Body of pancreas (tissue), 4 donors: ENCODE measurements at regions not wholly inside any gene's neighbourhood (a gene's known extent, or its start where the extent isn't known, plus 50 kb on each side); places are given as distances from the start of the nearest gene placed in this dataset.

Experiments
- POLR2A ChIP-seq, 3 donors: fragments of 450-650 bp; IDR thresholded peaks; one replicate each; pipeline ENCODE4 v1.6.1; 2016; ENCODE audit warnings: antibody characterized with exemption in 3 of 3, mild to moderate bottlenecking in 2 of 3
- TF ChIP-seq, protein P1 (sequence below), 7 experiments: fragments of 450-650 bp in 4 of 7; fragments of 200-600 bp in 3 of 7; sonication (generic) in 3 of 7; IDR thresholded peaks; one replicate each; pipeline ENCODE4 v1.5.1; 2016 to 2019; ENCODE audit warnings: antibody characterized with exemption in 7 of 7

DNA sequence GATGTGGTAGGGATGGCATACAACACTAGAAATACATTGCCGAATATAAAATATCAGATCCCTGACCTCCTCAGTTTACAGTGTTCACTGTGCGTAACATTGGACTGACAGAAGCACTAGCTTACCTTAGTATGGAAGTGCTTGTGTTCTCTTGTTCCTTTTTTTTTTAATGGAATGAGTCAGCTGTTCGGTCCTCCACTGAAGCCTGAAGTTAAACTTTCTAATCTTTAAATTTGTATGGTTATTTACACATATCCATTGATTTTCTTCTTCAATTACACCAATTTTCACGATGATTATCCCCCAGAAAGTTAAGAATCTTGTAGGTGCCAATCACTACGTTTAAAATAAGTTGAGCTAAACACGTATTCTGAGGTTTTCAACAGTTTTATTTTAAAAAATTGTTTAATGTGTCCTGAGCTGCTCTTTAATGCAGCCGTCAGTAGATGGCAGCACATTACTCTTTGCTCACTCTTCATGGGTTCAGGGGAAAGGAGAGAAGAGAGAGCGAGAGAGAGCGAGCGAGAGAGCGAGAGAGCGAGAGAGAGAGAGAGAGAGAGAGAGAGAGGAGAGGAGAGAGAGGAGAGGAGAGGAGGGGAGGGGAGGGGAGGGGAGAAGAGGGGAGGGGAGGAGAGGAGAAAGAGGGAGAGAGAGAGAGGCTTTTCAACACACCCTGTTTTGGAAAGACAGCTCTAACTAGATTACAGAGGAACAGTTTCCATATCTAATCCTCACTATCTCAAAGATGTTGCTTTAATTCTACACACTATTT, 134.7 kb upstream of the SCAF11 start:
- TF ChIP-seq POLR2A (IDR thresholded peaks at IDR 0.05): no peak
- TF ChIP-seq, protein P1, sequence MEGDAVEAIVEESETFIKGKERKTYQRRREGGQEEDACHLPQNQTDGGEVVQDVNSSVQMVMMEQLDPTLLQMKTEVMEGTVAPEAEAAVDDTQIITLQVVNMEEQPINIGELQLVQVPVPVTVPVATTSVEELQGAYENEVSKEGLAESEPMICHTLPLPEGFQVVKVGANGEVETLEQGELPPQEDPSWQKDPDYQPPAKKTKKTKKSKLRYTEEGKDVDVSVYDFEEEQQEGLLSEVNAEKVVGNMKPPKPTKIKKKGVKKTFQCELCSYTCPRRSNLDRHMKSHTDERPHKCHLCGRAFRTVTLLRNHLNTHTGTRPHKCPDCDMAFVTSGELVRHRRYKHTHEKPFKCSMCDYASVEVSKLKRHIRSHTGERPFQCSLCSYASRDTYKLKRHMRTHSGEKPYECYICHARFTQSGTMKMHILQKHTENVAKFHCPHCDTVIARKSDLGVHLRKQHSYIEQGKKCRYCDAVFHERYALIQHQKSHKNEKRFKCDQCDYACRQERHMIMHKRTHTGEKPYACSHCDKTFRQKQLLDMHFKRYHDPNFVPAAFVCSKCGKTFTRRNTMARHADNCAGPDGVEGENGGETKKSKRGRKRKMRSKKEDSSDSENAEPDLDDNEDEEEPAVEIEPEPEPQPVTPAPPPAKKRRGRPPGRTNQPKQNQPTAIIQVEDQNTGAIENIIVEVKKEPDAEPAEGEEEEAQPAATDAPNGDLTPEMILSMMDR (IDR thresholded peaks at IDR 0.05): peak; percentile 57 to 87 (median 79)
